ENCODE measurements at regions not wholly inside any gene's neighbourhood (a gene's known extent, or its start where the extent isn't known, plus 50 kb on each side); places are given as distances from the start of the nearest gene placed in this dataset.

DNA sequence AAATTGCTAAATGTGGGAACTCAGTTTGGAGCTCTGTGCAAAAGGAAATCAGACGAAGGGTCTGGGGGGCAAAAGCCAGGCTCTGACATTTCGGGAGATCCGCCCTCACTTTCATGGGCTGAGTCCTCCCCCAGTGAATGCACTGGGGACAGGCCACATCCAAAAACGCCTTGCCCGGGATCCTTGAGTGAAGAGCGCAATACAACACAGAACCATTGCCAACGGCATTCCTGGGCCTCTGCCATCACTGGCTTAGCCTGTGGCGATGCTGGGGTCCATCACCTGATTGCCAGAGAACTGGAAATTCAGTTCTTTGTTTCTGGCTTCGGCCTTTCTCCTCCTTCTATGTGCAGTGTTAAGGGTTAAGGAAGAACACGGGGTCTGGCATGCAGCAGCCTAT, 297.9 kb downstream of the SHANK2 start:
- Histone ChIP-seq H4K8ac (replicated peaks; ENCODE audit: insufficient read length, low read depth, low read length) (no peak overlapping the region), H3K14ac (ENCODE audit: insufficient read depth, low read length) (no peak overlapping the region; the same call in 1 of the 2 replicates), H4K5ac (ENCODE audit: insufficient read length, low read depth, low read length) (no peak overlapping the region), H2AFZ (ENCODE audit: low read length) (no peak overlapping the region), H3K4ac (ENCODE audit: low read depth, low read length) (no peak overlapping the region), H3K4me2 (ENCODE audit: insufficient read depth, insufficient read length, low read length) (no peak overlapping the region), H3K9me3 (ENCODE audit: control insufficient read depth, low read depth, low read length) (no peaks in the 10 kb centered on the region), H3K79me2 (ENCODE audit: insufficient read depth, low read length) (0 out of 2 replicates have a peak, but pooled peaks cover 2% of the 10 kb centered on the region), H2BK5ac (ENCODE audit: insufficient read length, low read length) (no peak overlapping the region), H3K27me3 (ENCODE audit: insufficient read depth, low read length) (no peaks in the 10 kb centered on the region), H3K27ac (ENCODE audit: insufficient read length, low read depth, low read length) (no peak overlapping the region), H2BK120ac (ENCODE audit: low read depth, low read length, poor library complexity, severe bottlenecking) (no peak overlapping the region), H4K20me1 (ENCODE audit: control insufficient read depth, insufficient read depth, insufficient read length) (no peaks in the 10 kb centered on the region), H3K23ac (ENCODE audit: insufficient read length, low read depth, low read length) (no peak overlapping the region), H3K79me1 (ENCODE audit: insufficient read depth, low read depth, low read length, poor library complexity, severe bottlenecking) (no peaks in the 10 kb centered on the region), H3K18ac (ENCODE audit: insufficient read length, low read depth, low read length) (no peak overlapping the region), H2BK15ac (ENCODE audit: low read depth, low read length) (no peak overlapping the region), H3K4me1 (ENCODE audit: insufficient read depth, low read length) (no peaks in the 10 kb centered on the region), H2BK20ac (ENCODE audit: low read depth, low read length, poor library complexity, severe bottlenecking) (no peak overlapping the region), H3K23me2 (ENCODE audit: insufficient read length, low read depth, low read length, poor library complexity, severe bottlenecking) (no peaks in the 10 kb centered on the region), H3K56ac (ENCODE audit: insufficient read length, low read depth, low read length) (no peak overlapping the region), H3T11ph (ENCODE audit: low read length) (no peak overlapping the region), H2AK5ac (ENCODE audit: insufficient read length, low read length) (no peak overlapping the region), H4K91ac (ENCODE audit: insufficient read length, low read depth, low read length) (no peak overlapping the region), H3K9ac (ENCODE audit: extremely low read depth, insufficient read length, low read length) (no peak overlapping the region), H2BK12ac (ENCODE audit: insufficient read length, low read depth, low read length) (no peak overlapping the region)
- WGBS (ENCODE audit: extremely low coverage, insufficient read length, low lambda C conversion rate): no CpG with 5 or more reads among the region's 10 CpGs
- DNase-seq: no peak
- Mint-ChIP-seq H3K4me1 (no peaks in the 10 kb centered on the region; a peak in 1 of 4 replicates), H3K27ac (no peak overlapping the region; a peak in 1 of 7 replicates), H3K4me3 (no peak overlapping the region), H3K36me3 (ENCODE audit: insufficient read depth in 1 of 3, low read depth in 3 of 3) (peaks cover 18 to 19% (median 19%) of the 10 kb centered on the region in 3 experiments; a peak in 6 of 7 replicates), H3K9me3 (no peaks in the 10 kb centered on the region; a peak in 2 of 5 replicates), H3K27me3 (ENCODE audit: low read depth) (no peaks in the 10 kb centered on the region)
- TF ChIP-seq, protein P1, sequence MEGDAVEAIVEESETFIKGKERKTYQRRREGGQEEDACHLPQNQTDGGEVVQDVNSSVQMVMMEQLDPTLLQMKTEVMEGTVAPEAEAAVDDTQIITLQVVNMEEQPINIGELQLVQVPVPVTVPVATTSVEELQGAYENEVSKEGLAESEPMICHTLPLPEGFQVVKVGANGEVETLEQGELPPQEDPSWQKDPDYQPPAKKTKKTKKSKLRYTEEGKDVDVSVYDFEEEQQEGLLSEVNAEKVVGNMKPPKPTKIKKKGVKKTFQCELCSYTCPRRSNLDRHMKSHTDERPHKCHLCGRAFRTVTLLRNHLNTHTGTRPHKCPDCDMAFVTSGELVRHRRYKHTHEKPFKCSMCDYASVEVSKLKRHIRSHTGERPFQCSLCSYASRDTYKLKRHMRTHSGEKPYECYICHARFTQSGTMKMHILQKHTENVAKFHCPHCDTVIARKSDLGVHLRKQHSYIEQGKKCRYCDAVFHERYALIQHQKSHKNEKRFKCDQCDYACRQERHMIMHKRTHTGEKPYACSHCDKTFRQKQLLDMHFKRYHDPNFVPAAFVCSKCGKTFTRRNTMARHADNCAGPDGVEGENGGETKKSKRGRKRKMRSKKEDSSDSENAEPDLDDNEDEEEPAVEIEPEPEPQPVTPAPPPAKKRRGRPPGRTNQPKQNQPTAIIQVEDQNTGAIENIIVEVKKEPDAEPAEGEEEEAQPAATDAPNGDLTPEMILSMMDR (conservative IDR thresholded peaks at IDR 0.05): no peak

Small RNAs in the stretch of these regions (microRNA-seq; reads per million reads assigned to microRNA genes)
- gene MIR3664 (ENCODE audit: borderline microRNAs expressed): 2.3 reads per million, percentile 22 among the genes with 10 or more reads in this experiment
